H1 (cell line): ENCODE measurements at regions not wholly inside any gene's neighbourhood (a gene's known extent, or its start where the extent isn't known, plus 50 kb on each side); places are given as distances from the start of the nearest gene placed in this dataset.

Source experiments
- RFX5 ChIP-seq: IDR thresholded peaks from 2 replicates; pipeline ENCODE4 v1.6.1; 2011; ENCODE audit warnings: low read depth, low read length, improper control_type of control experiment, borderline replicate concordance
- TEAD4 ChIP-seq: IDR thresholded peaks from 2 replicates; pipeline ENCODE4 v1.6.1; 2012; ENCODE audit warnings: low read depth, low read length, inconsistent platforms, mixed read lengths

GRCh38 chr13:64000321-64000720, 2584.7 kb upstream of the PCDH20 start (continued):
- TF ChIP-seq TEAD4 (no peak), RFX5 (no peak)
